ENCODE measurements at regions not wholly inside any gene's neighbourhood (a gene's known extent, or its start where the extent isn't known, plus 50 kb on each side); places are given as distances from the start of the nearest gene placed in this dataset.

DNA sequence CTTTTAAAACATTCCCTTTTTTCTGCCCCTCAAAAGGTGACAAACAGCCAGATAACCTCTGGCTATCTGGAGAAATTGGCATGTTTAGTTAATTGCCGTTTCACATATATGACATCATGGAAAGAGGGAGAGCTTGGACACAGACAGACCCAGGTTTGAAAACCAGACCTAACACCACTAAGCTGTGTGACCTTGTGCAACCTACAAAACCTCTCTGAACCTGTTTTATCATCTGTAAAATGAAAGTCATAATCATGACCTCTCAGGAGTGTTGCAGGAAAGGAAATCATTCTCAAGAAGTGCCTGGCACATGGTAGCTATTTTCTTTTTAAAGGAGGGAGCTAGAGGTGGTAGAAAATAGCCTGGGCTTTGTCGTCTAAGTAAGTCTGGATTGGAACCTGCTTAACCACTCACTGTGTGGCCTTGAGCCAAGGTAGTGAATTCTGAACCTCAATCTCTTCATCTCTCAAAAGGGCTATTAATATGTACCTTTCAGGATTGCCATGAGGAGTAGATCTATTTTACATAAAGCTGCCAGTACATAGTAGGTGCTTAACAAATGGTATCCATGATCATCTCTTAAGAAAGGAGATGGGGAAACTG is 363.5 kb downstream of the BCOR start:
- Histone ChIP-seq H3K27ac (ENCODE audit: low read length) (no peak overlapping the region), H3K4me3 (ENCODE audit: low read length) (no peak overlapping the region), H3K9me3 (ENCODE audit: control insufficient read depth, insufficient read depth, low read length) (no peaks in the 10 kb centered on the region), H3K4me1 (ENCODE audit: control insufficient read depth, insufficient read depth, low read length) (peaks cover 12% of the 10 kb centered on the region), H3K27me3 (ENCODE audit: control insufficient read depth, insufficient read depth, low read length) (no peaks in the 10 kb centered on the region), H3K36me3 (ENCODE audit: control insufficient read depth, insufficient read depth, low read length) (no peaks in the 10 kb centered on the region)
- H3K9me3 Mint-ChIP-seq = no peaks in the 10 kb centered on the region
- peaks cover 0 to 8% of the 10 kb centered on the region in 2 donors for H3K4me1 Mint-ChIP-seq
- intact Hi-C loops (cut with micrococcal nuclease) = loop anchor here (5.0 kb wide), 1 partner anchor 533 kb away; no protein-coding TSS in a partner anchor
- H3K27me3 Mint-ChIP-seq (ENCODE audit: low read depth in 2 of 2) = peaks cover 0 to 5% of the 10 kb centered on the region in 2 donors
- H3K27ac Mint-ChIP-seq = no peak overlapping the region
- no peaks in the 10 kb centered on the region for H3K36me3 Mint-ChIP-seq
- WGBS (ENCODE audit: insufficient coverage) = 73% methylated on average over 2 of the region's 2 CpGs
- no peak for DNase-seq
- ATAC-seq = no peak
- no peak overlapping the region for H3K4me3 Mint-ChIP-seq
- TF ChIP-seq, protein P1, sequence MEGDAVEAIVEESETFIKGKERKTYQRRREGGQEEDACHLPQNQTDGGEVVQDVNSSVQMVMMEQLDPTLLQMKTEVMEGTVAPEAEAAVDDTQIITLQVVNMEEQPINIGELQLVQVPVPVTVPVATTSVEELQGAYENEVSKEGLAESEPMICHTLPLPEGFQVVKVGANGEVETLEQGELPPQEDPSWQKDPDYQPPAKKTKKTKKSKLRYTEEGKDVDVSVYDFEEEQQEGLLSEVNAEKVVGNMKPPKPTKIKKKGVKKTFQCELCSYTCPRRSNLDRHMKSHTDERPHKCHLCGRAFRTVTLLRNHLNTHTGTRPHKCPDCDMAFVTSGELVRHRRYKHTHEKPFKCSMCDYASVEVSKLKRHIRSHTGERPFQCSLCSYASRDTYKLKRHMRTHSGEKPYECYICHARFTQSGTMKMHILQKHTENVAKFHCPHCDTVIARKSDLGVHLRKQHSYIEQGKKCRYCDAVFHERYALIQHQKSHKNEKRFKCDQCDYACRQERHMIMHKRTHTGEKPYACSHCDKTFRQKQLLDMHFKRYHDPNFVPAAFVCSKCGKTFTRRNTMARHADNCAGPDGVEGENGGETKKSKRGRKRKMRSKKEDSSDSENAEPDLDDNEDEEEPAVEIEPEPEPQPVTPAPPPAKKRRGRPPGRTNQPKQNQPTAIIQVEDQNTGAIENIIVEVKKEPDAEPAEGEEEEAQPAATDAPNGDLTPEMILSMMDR (IDR thresholded peaks at IDR 0.05) = no peak

DNA sequence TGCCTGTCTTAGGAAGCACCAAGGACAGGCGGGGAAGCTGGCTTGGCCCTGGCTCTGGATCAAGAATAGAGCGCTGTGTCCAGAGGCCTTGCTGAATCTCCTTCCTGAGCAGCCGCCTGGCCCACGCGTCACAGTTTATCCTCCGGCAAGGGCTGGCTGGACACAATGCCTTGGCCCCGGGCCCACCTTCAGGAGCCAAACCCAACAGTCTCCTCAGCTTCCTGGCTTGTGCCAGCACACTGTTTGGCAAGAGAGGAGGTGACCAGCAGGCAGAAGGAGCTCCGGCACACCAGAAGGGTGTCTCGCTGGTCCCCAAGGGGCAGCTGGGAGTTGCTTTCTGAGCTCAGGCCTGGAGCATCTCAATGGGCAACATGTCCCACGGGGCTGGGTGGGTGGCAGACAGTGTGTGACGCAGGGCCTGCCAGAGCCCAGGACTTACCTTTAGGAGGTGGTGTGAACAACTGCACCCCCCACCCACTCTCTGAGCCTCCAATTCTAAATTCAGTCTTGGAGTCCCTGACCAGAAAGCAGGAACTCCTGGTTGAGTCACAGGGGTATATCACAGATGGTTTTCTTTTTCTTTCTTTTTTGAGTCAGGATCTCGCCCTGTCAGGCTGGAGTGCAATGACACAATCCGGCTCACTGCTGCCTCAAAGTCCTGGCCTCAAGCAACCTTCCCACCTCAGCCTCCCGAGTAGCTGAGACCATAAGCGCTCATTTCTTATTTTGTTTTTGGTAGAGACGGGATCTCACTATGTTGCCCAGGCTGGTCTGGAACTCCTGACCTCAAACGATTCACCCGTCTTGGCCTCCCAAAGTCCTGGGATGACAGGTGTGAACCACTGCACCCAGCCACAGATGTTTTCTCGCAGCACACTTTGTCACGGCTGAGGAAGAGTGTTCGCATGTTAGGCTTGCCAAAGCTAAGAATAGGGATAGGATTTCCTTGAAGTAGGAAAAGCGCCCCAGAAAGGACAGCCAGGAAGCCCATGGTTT is 361.2 kb downstream of the BCOR start:
- H3K9me3 ChIP-seq (ENCODE audit: control insufficient read depth, insufficient read depth, low read length) = no peaks in the 10 kb centered on the region
- no peaks in the 10 kb centered on the region for H3K4me1 ChIP-seq (ENCODE audit: control insufficient read depth, insufficient read depth, low read length)
- H3K4me3 ChIP-seq (ENCODE audit: low read length) = no peak overlapping the region
- Mint-ChIP-seq H3K4me3 (no peak overlapping the region), H3K27me3 (ENCODE audit: low read depth in 2 of 2) (no peaks in the 10 kb centered on the region), H3K27ac (no peak overlapping the region), H3K9me3 (no peaks in the 10 kb centered on the region), H3K36me3 (no peaks in the 10 kb centered on the region), H3K4me1 (no peaks in the 10 kb centered on the region)
- H3K27me3 ChIP-seq (ENCODE audit: control insufficient read depth, insufficient read depth, low read length) = no peaks in the 10 kb centered on the region
- intact Hi-C loops (cut with micrococcal nuclease) = no loop called here
- H3K27ac ChIP-seq (ENCODE audit: low read length) = no peak overlapping the region
- TF ChIP-seq, protein P1 (IDR thresholded peaks at IDR 0.05) = no peak
- H3K36me3 ChIP-seq (ENCODE audit: control insufficient read depth, insufficient read depth, low read length) = no peaks in the 10 kb centered on the region
- no peak for DNase-seq
- WGBS (ENCODE audit: insufficient coverage) = 84% methylated on average over 22 of the region's 22 CpGs
- no peak for ATAC-seq

DNA sequence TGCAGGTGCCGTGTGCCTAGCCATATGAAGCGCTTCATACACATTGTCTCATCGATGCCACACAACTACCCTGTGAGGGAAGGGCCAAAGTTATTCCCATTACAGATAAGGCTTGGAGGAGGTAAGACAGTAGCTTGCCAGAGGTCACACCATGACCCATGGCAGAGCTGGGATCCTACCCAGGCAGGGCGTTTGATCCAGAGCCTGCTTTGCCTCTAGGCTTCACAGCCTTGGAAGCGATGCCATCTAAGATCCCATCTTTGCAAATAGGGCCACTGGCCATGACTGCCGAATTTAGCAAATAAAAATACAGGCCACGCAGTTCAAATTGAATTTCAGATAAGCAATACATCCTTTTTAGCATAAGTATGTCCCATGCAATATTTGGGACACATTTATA is 358.2 kb downstream of the BCOR start:
- Histone ChIP-seq H3K27ac (ENCODE audit: low read length) (no peak overlapping the region), H3K4me3 (ENCODE audit: low read length) (no peak overlapping the region), H3K4me1 (ENCODE audit: control insufficient read depth, insufficient read depth, low read length) (no peaks in the 10 kb centered on the region), H3K36me3 (ENCODE audit: control insufficient read depth, insufficient read depth, low read length) (no peaks in the 10 kb centered on the region), H3K27me3 (ENCODE audit: control insufficient read depth, insufficient read depth, low read length) (no peaks in the 10 kb centered on the region), H3K9me3 (ENCODE audit: control insufficient read depth, insufficient read depth, low read length) (no peaks in the 10 kb centered on the region)
- Mint-ChIP-seq H3K27ac (no peak overlapping the region), H3K9me3 (no peaks in the 10 kb centered on the region), H3K27me3 (ENCODE audit: low read depth in 2 of 2) (no peaks in the 10 kb centered on the region), H3K4me3 (no peak overlapping the region), H3K4me1 (no peaks in the 10 kb centered on the region), H3K36me3 (no peaks in the 10 kb centered on the region)
- DNase-seq (no peak), ATAC-seq (no peak)
- intact Hi-C loops (cut with micrococcal nuclease) = no loop called here
- TF ChIP-seq, protein P1 (IDR thresholded peaks at IDR 0.05) = no peak
- WGBS (ENCODE audit: insufficient coverage) = 91% methylated on average over 4 of the region's 7 CpGs

Measured in natural killer cell (primary cell).